Spleen (tissue), 11 donors: ENCODE measurements at regions not wholly inside any gene's neighbourhood (a gene's known extent, or its start where the extent isn't known, plus 50 kb on each side); places are given as distances from the start of the nearest gene placed in this dataset.

Experiments used
- DNase-seq: peaks from one replicate; pipeline ENCODE4 v3.0.0-alpha.2; 2020
- H3K27ac ChIP-seq, 8 donors: fragments of 200-600 bp; sonication (generic) in 7 of 8; 1 replicate in 4 of 8; 2 replicates in 4 of 8; pipeline versions ENCODE4 v1.5.0 to v1.8.0; 2016 to 2021; ENCODE audit warnings: inconsistent platforms in 4 of 8, mild to moderate bottlenecking in 4 of 8, moderate library complexity in 1 of 8
- H3K27me3 ChIP-seq, 7 donors: fragments of 200-600 bp; sonication (generic) in 6 of 7; replicated peaks in 1 of 7; 1 replicate in 4 of 7; 2 replicates in 3 of 7; pipeline versions ENCODE4 v1.5.0 to v1.8.0; 2016 to 2021; ENCODE audit warnings: inconsistent platforms in 3 of 7, mild to moderate bottlenecking in 1 of 7
- H3K36me3 ChIP-seq, 6 donors: fragments of 200-600 bp; sonication (generic) in 5 of 6; 1 replicate in 4 of 6; 2 replicates in 2 of 6; pipeline versions ENCODE4 v1.5.0 to v1.8.0; 2016 to 2021; ENCODE audit warnings: inconsistent platforms in 2 of 6
- H3K4me1 ChIP-seq, 6 donors: fragments of 200-600 bp; sonication (generic) in 5 of 6; 1 replicate in 3 of 6; 2 replicates in 3 of 6; pipeline versions ENCODE4 v1.5.0 to v1.8.0; 2016 to 2021; ENCODE audit warnings: inconsistent platforms in 3 of 6
- H3K4me3 ChIP-seq, 8 donors: fragments of 200-600 bp; sonication (generic) in 7 of 8; 1 replicate in 4 of 8; 2 replicates in 4 of 8; pipeline versions ENCODE4 v1.5.0 to v1.8.0; 2016 to 2021; ENCODE audit warnings: inconsistent platforms in 4 of 8, mild to moderate bottlenecking in 4 of 8, moderate library complexity in 2 of 8
- H3K9me3 ChIP-seq, 8 donors: fragments of 200-600 bp; sonication (generic) in 7 of 8; 1 replicate in 4 of 8; 2 replicates in 4 of 8; pipeline versions ENCODE4 v1.5.0 to v1.8.0; 2016 to 2021; ENCODE audit warnings: inconsistent platforms in 4 of 8
- CTCF ChIP-seq, 11 experiments: fragments of 200-600 bp in 7 of 11; fragments of 450-650 bp in 4 of 11; sonication (generic) in 4 of 11; IDR thresholded peaks in 8 of 11; conservative IDR thresholded peaks in 3 of 11; 1 replicate in 7 of 11; 2 replicates in 4 of 11; pipeline versions ENCODE4 v1.4.0 to v1.8.0; 2016 to 2021; ENCODE audit warnings: antibody characterized with exemption in 11 of 11, inconsistent platforms in 4 of 11, mild to moderate bottlenecking in 1 of 11
- POLR2A ChIP-seq, 3 donors: fragments of 450-650 bp; IDR thresholded peaks; one replicate each; pipeline ENCODE4 v1.5.1; 2017; ENCODE audit warnings: antibody characterized with exemption in 3 of 3, mild to moderate bottlenecking in 1 of 3
- POLR2AphosphoS5 ChIP-seq, 3 donors: sonication (generic); formaldehyde crosslinking; IDR thresholded peaks; one replicate each; pipeline ENCODE4 v1.5.1; 2017; ENCODE audit warnings: antibody characterized with exemption in 3 of 3
- WGBS, 5 donors: extraction: QIAGEN DNeasy Blood & Tissue Kit in 3 of 5; methylation state at CpG; one replicate each; pipeline versions ENCODE4 v1.1.5 to v1.1.7; 2013 to 2018; 5-methylcytosine and 5-hydroxymethylcytosine counted together
- intact Hi-C: fragments of 100-400 bp; cut with DNase I; formaldehyde crosslinking; loops from one replicate; pipeline ENCODE4 v1.15.0; 2023; ENCODE audit warnings: low total_unique reads
- donor health status: healthy with polysubstance abuse.
- donor health status: DM: no; HTN: no; CAD: no; lungs with moderate emphysema.
- donor health status: DM: no; HTN: no; CAD: no.
- donor health status: Bipolar disorder and iron deficiency.
- donor health status: healthy.
- donor health status: DM: no; HTN: no; CAD: no.
- donor health status: DM: yes; HTN: yes; CAD: no.

GRCh38 chr4:20368926-20369325 is 117.2 kb downstream of the SLIT2 start:
- H3K27me3 ChIP-seq, result no peaks in the 10 kb centered on the region
- 53 to 78% (median 68%) methylated on average over 1 of the region's 1 CpG for WGBS, 5 donors
- no peak for DNase-seq
- H3K36me3 ChIP-seq, result no peaks in the 10 kb centered on the region
- peaks cover 0 to under 1% (median 0%) of the 10 kb centered on the region in 6 donors for H3K4me1 ChIP-seq
- intact Hi-C loops, result no loop called here
- no peaks in the 10 kb centered on the region for H3K9me3 ChIP-seq
- no peak overlapping the region for H3K27ac ChIP-seq
- TF ChIP-seq CTCF (IDR thresholded peaks at IDR 0.05 in 8 of 11, conservative IDR thresholded peaks at IDR 0.05 in 3 of 11) (no peak), POLR2AphosphoS5 (IDR thresholded peaks at IDR 0.05) (no peak), POLR2A (IDR thresholded peaks at IDR 0.05) (no peak)
- H3K4me3 ChIP-seq, result no peak overlapping the region

- intact Hi-C loops, result no loop called here
- no peak for DNase-seq
- 75 to 89% (median 80%) methylated on average over 2 of the region's 2 CpGs for WGBS, 5 donors
- Histone ChIP-seq H3K9me3 (no peaks in the 10 kb centered on the region), H3K4me1 (peaks cover 0 to 6% (median 0%) of the 10 kb centered on the region in 6 donors), H3K36me3 (no peaks in the 10 kb centered on the region), H3K27ac (no peak overlapping the region), H3K27me3 (no peaks in the 10 kb centered on the region), H3K4me3 (no peak overlapping the region)
- TF ChIP-seq POLR2AphosphoS5 (IDR thresholded peaks at IDR 0.05) (no peak), POLR2A (IDR thresholded peaks at IDR 0.05) (no peak), CTCF (IDR thresholded peaks at IDR 0.05 in 8 of 11, conservative IDR thresholded peaks at IDR 0.05 in 3 of 11) (no peak)
Measured at GRCh38 chr4:20370274-20370673, 118.6 kb downstream of the SLIT2 start.

GRCh38 chr4:20376070-20376469 is 124.4 kb downstream of the SLIT2 start:
- H3K27me3 ChIP-seq, result no peaks in the 10 kb centered on the region
- no peak for TF ChIP-seq POLR2A (IDR thresholded peaks at IDR 0.05)
- no peak for TF ChIP-seq CTCF (IDR thresholded peaks at IDR 0.05 in 8 of 11, conservative IDR thresholded peaks at IDR 0.05 in 3 of 11)
- no peak for TF ChIP-seq POLR2AphosphoS5 (IDR thresholded peaks at IDR 0.05)
- H3K4me1 ChIP-seq, result peaks cover 0 to 6% (median 0%) of the 10 kb centered on the region in 6 donors
- intact Hi-C loops, result no loop called here
- DNase-seq, result no peak
- H3K4me3 ChIP-seq, result no peak overlapping the region
- H3K27ac ChIP-seq, result no peak overlapping the region
- no peaks in the 10 kb centered on the region for H3K36me3 ChIP-seq
- H3K9me3 ChIP-seq, result no peaks in the 10 kb centered on the region
- 58 to 68% (median 63%) methylated on average over 2 of the region's 2 CpGs for WGBS, 5 donors

- no peak overlapping the region for H3K4me3 ChIP-seq
- H3K9me3 ChIP-seq, result no peaks in the 10 kb centered on the region
- no peak overlapping the region for H3K27ac ChIP-seq
- 83 to 93% (median 92%) methylated on average over 1 of the region's 1 CpG for WGBS, 5 donors
- DNase-seq, result no peak
- no peaks in the 10 kb centered on the region for H3K36me3 ChIP-seq
- TF ChIP-seq CTCF (IDR thresholded peaks at IDR 0.05 in 8 of 11, conservative IDR thresholded peaks at IDR 0.05 in 3 of 11) (no peak), POLR2A (IDR thresholded peaks at IDR 0.05) (no peak), POLR2AphosphoS5 (IDR thresholded peaks at IDR 0.05) (no peak)
- H3K27me3 ChIP-seq, result no peaks in the 10 kb centered on the region
- intact Hi-C loops, result no loop called here
- peaks cover 0 to 6% (median 0%) of the 10 kb centered on the region in 6 donors for H3K4me1 ChIP-seq
Measured at GRCh38 chr4:20378181-20378580, 126.5 kb downstream of the SLIT2 start.
